ENCODE measurements at regions not wholly inside any gene's neighbourhood (a gene's known extent, or its start where the extent isn't known, plus 50 kb on each side); places are given as distances from the start of the nearest gene placed in this dataset.

GRCh38 chr2:57776916-57777315 lies 269.7 kb upstream of the VRK2 start (continued):
- TF ChIP-seq SIX5 (IDR thresholded peaks at IDR 0.05; ENCODE audit: low read depth, low read length), result no peak

GRCh38 chr2:57782587-57782986 lies 264.0 kb upstream of the VRK2 start:
- Histone ChIP-seq H3K4me2 (ENCODE audit: insufficient read depth in 1 of 2, low read depth in 2 of 2, low read length in 2 of 2) (no peak overlapping the region), H3K36me3 (ENCODE audit: control insufficient read depth in 2 of 4, insufficient read depth in 4 of 4, low read length in 3 of 4) (no peaks in the 10 kb centered on the region), H3K4me1 (replicated peaks in 1 of 4; ENCODE audit: control insufficient read depth in 3 of 4, insufficient read depth in 4 of 4, low read length in 3 of 4) (no peaks in the 10 kb centered on the region), H3K23me2 (ENCODE audit: low read depth, low read length) (no peaks in the 10 kb centered on the region), H2AFZ (ENCODE audit: low read length) (no peak overlapping the region), H2BK120ac (replicated peaks; ENCODE audit: low read depth, low read length) (no peak overlapping the region), H4K8ac (ENCODE audit: extremely low read depth, insufficient read depth, low read length) (no peak overlapping the region), H3K4ac (replicated peaks; ENCODE audit: insufficient read length, low read depth, low read length) (no peak overlapping the region), H4K20me1 (replicated peaks in 1 of 2; ENCODE audit: control insufficient read depth in 1 of 2, insufficient read depth in 2 of 2, low read length in 2 of 2) (no peaks in the 10 kb centered on the region), H2BK5ac (ENCODE audit: low read depth, low read length) (no peak overlapping the region), H2BK15ac (ENCODE audit: low read length) (no peak overlapping the region), H2AK5ac (ENCODE audit: low read depth, low read length) (no peak overlapping the region), H3K14ac (ENCODE audit: insufficient read length) (no peak overlapping the region), H3K27me3 (replicated peaks in 1 of 4; ENCODE audit: control insufficient read depth in 3 of 4, extremely low read depth in 1 of 4, insufficient read depth in 3 of 4, low read length in 3 of 4) (no peaks in the 10 kb centered on the region; a peak in 1 of 7 replicates), H3K9me3 (ENCODE audit: insufficient read depth in 2 of 2, low read depth in 1 of 2, low read length in 1 of 2) (no peaks in the 10 kb centered on the region), H3K79me1 (ENCODE audit: low read depth, low read length) (no peaks in the 10 kb centered on the region), H3K4me3 (ENCODE audit: extremely low read depth in 1 of 4, insufficient read depth in 2 of 4, low read depth in 3 of 4, low read length in 4 of 4) (no peak overlapping the region), H3K27ac (ENCODE audit: low read depth, low read length) (no peak overlapping the region), H4K91ac (replicated peaks; ENCODE audit: insufficient read length, low read length) (no peak overlapping the region), H4K5ac (ENCODE audit: insufficient read length, low read depth, low read length) (no peak overlapping the region), H3K79me2 (ENCODE audit: control insufficient read depth in 1 of 2, insufficient read depth in 2 of 2, low read length in 2 of 2) (no peaks in the 10 kb centered on the region), H3K9ac (replicated peaks in 1 of 4; ENCODE audit: extremely low read depth in 1 of 4, low read depth in 3 of 4, low read length in 3 of 4) (no peak overlapping the region), H3K18ac (ENCODE audit: extremely low read depth, low read length) (no peak overlapping the region), H2BK20ac (ENCODE audit: low read length) (no peak overlapping the region), H3K56ac (replicated peaks; ENCODE audit: insufficient read length, low read depth, low read length) (no peak overlapping the region), H2BK12ac (ENCODE audit: low read depth, low read length) (no peak overlapping the region), H3K23ac (ENCODE audit: insufficient read length) (no peak overlapping the region)
- FAIRE-seq, result no peak
- CTCF ChIA-PET (ENCODE audit: partially characterized antibody), result no interaction called here
- POLR2A ChIA-PET (ENCODE audit: partially characterized antibody), result no interaction called here
- TF ChIP-seq CHD2 (IDR thresholded peaks at IDR 0.05; ENCODE audit: low read length) (no peak), GABPA (IDR thresholded peaks at IDR 0.05; ENCODE audit: borderline replicate concordance, insufficient read depth, low read length) (no peak), SRF (IDR thresholded peaks at IDR 0.05; ENCODE audit: low read depth, low read length) (no peak), JUND (IDR thresholded peaks at IDR 0.05; ENCODE audit: low read length) (no peak), MAX (IDR thresholded peaks at IDR 0.05) (no peak), RXRA (IDR thresholded peaks at IDR 0.05; ENCODE audit: insufficient read depth, low read depth, low read length) (no peak), RFX5 (IDR thresholded peaks at IDR 0.05; ENCODE audit: borderline replicate concordance, low read depth, low read length) (no peak), CBX5 (IDR thresholded peaks at IDR 0.05; ENCODE audit: low read depth, low read length) (no peak)
- DNase-seq (ENCODE audit: low read depth in 1 of 2, low spot score in 2 of 2), result no peak

Data from H1 (cell line).